Left lung (tissue), 4 donors: ENCODE measurements at regions not wholly inside any gene's neighbourhood (a gene's known extent, or its start where the extent isn't known, plus 50 kb on each side); places are given as distances from the start of the nearest gene placed in this dataset.

ENCODE experiments used
- ATAC-seq: fragments of 200-7000 bp; cut with Tn5 transposase; one replicate; pipeline ENCODE4 v1.9.1; 2020; ENCODE audit warnings: moderate library complexity
- DNase-seq, 4 donors: peaks; one replicate each; pipeline ENCODE4 v3.0.0-alpha.2; 2013 to 2020
- H3K27ac ChIP-seq, 2 donors: fragments of 200-600 bp; sonication (generic) in 1 of 2; one replicate each; pipeline versions ENCODE4 v1.5.0 to v1.8.0; 2020 to 2021
- H3K27me3 ChIP-seq, 2 donors: fragments of 200-600 bp; sonication (generic) in 1 of 2; one replicate each; pipeline versions ENCODE4 v1.5.0 to v1.8.0; 2020 to 2021
- H3K36me3 ChIP-seq, 2 donors: fragments of 200-600 bp; sonication (generic) in 1 of 2; one replicate each; pipeline versions ENCODE4 v1.5.0 to v1.8.0; 2020 to 2021
- H3K4me1 ChIP-seq, 2 donors: fragments of 200-600 bp; one replicate each; pipeline ENCODE4 v1.8.0; 2021
- H3K4me3 ChIP-seq, 2 donors: fragments of 200-600 bp; sonication (generic) in 1 of 2; one replicate each; pipeline versions ENCODE4 v1.5.0 to v1.8.0; 2020 to 2021; ENCODE audit warnings: mild to moderate bottlenecking in 1 of 2
- H3K9me3 ChIP-seq, 2 donors: fragments of 200-600 bp; sonication (generic) in 1 of 2; one replicate each; pipeline versions ENCODE4 v1.5.0 to v1.8.0; 2020 to 2021
- CTCF ChIP-seq, 2 donors: fragments of 200-600 bp; sonication (generic) in 1 of 2; IDR thresholded peaks; one replicate each; pipeline versions ENCODE4 v1.5.0 to v1.8.0; 2021; ENCODE audit warnings: antibody characterized with exemption in 2 of 2
- intact Hi-C, 2 donors: fragments of 100-400 bp; cut with DNase I; formaldehyde crosslinking; loops; one replicate each; pipeline versions ENCODE4 v1.11.2 to v1.14.2; 2022
- donor health status: DM: no; HTN: yes; CAD: no.
- donor health status: DM: no; HTN: no; CAD: no.

DNA sequence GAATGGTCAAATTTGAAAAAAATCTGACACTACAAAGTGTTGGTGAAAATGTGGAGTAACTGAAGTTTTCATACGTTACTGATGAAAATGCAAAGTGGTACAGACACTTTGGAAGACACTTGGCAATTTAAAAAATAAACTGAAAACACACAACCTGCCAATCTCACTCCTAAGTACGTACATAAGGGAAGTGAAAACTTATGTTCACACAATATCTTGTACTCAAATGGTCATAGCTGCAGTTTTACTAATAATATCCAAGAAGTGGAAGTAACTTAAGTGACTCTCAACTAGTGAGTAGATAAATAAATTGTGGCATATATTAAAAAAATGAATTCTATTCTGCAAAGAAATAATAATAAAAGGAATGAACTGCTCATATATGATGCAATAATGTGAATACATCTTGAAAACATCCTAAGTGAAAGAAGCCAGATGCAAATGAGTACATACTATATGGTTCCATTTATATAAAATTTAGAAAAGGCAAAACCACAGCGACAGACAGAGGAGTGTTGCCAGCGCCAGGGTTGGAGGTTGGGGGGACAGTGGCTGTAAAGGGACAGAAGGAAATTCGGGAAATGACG, 198.2 kb downstream of the ERMARD start:
- H3K4me1 ChIP-seq = no peaks in the 10 kb centered on the region
- ATAC-seq (no peak), DNase-seq (no peak)
- intact Hi-C loops = no loop called here
- TF ChIP-seq CTCF (IDR thresholded peaks at IDR 0.05) = no peak
- H3K27me3 ChIP-seq = peaks cover 0 to 8% of the 10 kb centered on the region in 2 donors
- H3K36me3 ChIP-seq = no peaks in the 10 kb centered on the region
- H3K27ac ChIP-seq = no peak overlapping the region
- H3K9me3 ChIP-seq = no peaks in the 10 kb centered on the region
- H3K4me3 ChIP-seq = no peak overlapping the region

- Histone ChIP-seq H3K27me3 (peaks cover 0 to 8% of the 10 kb centered on the region in 2 donors), H3K4me3 (no peak overlapping the region), H3K9me3 (peaks cover 0 to 10% of the 10 kb centered on the region in 2 donors), H3K27ac (no peak overlapping the region), H3K4me1 (no peaks in the 10 kb centered on the region), H3K36me3 (no peaks in the 10 kb centered on the region)
- DNase-seq (no peak), ATAC-seq (no peak)
- TF ChIP-seq CTCF (IDR thresholded peaks at IDR 0.05) = no peak
- intact Hi-C loops = no loop called here
Measured at GRCh38 chr6:169946971-169947370, 195.5 kb downstream of the ERMARD start.

DNA sequence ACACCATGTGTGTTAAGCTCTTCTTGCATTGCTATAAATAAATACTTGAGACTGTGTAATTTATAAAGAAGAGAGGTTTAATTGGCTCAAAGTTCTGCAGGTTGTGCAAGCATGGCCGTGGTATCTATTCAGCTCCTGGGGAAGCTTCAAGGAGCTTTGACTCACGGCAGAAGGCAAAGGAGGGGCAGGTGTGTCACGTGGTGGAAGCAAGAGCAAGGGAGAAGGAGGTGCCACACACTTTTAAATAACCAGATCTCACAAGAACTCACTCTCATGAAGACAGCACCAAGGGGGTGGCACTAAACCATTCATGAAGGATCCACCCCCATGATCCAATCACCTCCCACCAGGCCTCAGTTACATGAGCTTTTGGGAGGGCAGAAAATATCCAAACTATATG, 193.7 kb downstream of the ERMARD start:
- no peak overlapping the region for H3K27ac ChIP-seq
- no peaks in the 10 kb centered on the region for H3K36me3 ChIP-seq
- intact Hi-C loops = no loop called here
- no peaks in the 10 kb centered on the region for H3K4me1 ChIP-seq
- no peak for DNase-seq
- H3K4me3 ChIP-seq = no peak overlapping the region
- H3K9me3 ChIP-seq = peaks cover 0 to 10% of the 10 kb centered on the region in 2 donors
- no peak for ATAC-seq
- no peak for TF ChIP-seq CTCF (IDR thresholded peaks at IDR 0.05)
- peaks cover 0 to 26% of the 10 kb centered on the region in 2 donors for H3K27me3 ChIP-seq

DNA sequence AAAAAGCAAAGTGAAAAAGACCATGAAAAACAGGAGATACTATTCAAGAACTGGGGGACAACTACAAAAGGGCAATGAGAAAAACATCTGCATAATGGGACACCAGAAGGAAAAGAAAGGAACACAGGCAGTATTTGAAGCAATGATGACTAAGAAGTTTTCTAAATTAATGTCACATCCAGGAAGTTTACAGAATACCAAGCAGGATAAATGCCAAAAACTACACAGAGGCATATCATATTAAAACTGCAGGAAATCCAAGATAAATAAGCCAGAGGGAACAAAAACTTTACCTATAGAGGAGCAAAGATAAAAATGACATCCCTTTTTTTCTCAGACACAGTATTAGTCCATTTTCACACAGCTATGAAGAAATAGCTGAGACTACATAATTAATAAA, 193.0 kb downstream of the ERMARD start:
- no peak for TF ChIP-seq CTCF (IDR thresholded peaks at IDR 0.05)
- ATAC-seq (no peak), DNase-seq (no peak)
- Histone ChIP-seq H3K27ac (no peak overlapping the region), H3K27me3 (peaks cover 0 to 33% of the 10 kb centered on the region in 2 donors), H3K9me3 (peaks cover 0 to 10% of the 10 kb centered on the region in 2 donors), H3K36me3 (no peaks in the 10 kb centered on the region), H3K4me3 (no peak overlapping the region), H3K4me1 (no peaks in the 10 kb centered on the region)
- intact Hi-C loops = no loop called here

- DNase-seq = no peak
- no peak for TF ChIP-seq CTCF (IDR thresholded peaks at IDR 0.05)
- intact Hi-C loops = no loop called here
- H3K36me3 ChIP-seq = no peaks in the 10 kb centered on the region
- H3K4me1 ChIP-seq = no peaks in the 10 kb centered on the region
- no peak for ATAC-seq
- no peak overlapping the region for H3K27ac ChIP-seq
- H3K9me3 ChIP-seq = peaks cover 0 to 10% of the 10 kb centered on the region in 2 donors
- no peak overlapping the region for H3K4me3 ChIP-seq
- peaks cover 0 to 35% of the 10 kb centered on the region in 2 donors for H3K27me3 ChIP-seq
Measured at GRCh38 chr6:169944061-169944337, 192.6 kb downstream of the ERMARD start.
